HT1080 (cell line): ENCODE measurements at regions not wholly inside any gene's neighbourhood (a gene's known extent, or its start where the extent isn't known, plus 50 kb on each side); places are given as distances from the start of the nearest gene placed in this dataset.

Source experiments
- DNase-seq: peaks from one replicate; pipeline ENCODE4 v3.0.0-alpha.2; 2015; ENCODE audit warnings: low read depth

DNA sequence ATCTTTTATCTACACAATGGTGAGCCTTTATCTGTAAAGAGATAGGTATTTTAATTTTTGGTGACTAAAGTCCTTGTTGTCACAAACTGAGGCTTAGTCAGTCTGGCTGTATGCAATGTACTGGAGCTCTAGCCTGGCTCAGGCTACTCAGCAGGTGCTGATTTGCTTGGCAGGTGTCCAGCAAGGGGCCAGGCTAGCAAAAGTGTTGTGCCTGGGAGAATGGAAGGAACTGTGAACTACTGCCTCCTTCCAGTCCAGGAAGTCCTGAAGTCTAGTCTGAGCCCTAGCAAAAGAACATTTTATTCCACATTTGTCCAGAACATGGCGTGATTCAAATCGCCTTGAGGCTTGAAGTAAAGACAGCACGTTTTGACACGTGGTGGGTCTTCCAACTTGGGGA, 260.5 kb downstream of the CCDC85A start:
- peak; percentile 4 for DNase-seq

DNA sequence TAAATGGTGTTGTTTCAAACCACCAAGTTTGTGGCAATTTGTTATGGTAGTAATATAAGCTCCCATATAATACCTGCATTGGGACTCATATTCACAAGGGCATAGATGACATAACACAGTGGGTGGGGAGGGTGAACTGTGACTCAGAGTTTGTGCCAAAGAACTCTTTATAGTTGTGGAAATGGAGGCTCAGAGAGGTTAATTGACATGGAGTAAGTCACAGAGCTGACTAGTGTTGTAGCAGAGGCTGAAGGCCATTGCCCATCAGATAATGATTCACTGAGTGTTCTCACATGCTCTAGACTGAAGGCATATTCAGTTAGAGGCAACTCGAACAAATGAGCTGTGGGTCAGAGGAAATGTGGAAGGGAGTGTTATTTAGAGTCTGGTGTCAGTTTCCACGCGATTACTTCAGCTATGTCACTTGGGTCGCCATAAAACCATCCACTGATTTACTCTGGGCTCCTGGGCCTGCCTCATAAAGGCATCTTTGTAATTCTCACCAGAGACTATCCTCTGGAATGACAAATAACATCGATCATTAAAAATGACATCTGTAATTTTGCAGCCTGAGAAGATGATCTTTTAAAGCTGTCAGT, 264.7 kb downstream of the CCDC85A start:
- peak; percentile 25 for DNase-seq

DNA sequence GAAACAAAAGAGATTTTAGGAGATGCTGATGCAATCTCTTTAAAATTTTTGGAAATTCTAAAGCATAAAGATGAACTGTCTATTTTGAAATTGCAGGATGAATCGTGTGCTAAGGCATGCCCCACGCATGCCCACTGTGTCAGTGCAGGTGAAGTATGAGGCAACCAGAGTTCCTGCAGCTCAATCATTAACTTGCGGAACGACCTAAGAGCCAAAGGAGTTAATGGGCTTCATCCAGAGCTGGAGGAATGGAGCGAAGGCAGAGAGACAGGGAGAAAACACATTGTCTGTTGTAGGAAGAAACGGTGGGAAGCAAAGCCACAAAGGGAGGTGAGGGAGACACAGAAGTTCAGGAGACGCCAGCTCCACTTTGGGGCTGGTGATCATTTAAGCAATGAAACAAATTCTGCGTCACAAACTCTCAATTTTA, 265.2 kb downstream of the CCDC85A start:
- no peak for DNase-seq

DNA sequence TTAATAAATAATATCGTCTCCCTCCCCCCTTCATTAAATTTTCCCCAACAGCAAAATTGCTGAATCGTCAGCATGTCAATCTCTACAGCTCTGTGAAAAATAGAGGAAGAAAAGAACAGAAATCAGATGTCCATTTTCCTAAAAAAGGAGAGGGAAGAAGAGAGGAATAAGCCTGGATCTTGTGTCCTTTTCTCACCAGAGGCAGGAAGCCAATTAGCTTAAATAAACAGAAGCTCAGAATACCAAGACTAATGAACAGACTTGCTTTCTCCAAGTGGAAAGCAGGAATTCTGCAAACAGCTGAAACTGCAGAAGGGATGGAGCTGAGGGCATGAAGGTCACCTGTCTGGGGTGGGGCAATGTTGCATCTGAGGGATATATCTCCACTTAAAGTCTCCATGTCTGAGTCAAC, 265.7 kb downstream of the CCDC85A start:
- DNase-seq, result no peak

DNA sequence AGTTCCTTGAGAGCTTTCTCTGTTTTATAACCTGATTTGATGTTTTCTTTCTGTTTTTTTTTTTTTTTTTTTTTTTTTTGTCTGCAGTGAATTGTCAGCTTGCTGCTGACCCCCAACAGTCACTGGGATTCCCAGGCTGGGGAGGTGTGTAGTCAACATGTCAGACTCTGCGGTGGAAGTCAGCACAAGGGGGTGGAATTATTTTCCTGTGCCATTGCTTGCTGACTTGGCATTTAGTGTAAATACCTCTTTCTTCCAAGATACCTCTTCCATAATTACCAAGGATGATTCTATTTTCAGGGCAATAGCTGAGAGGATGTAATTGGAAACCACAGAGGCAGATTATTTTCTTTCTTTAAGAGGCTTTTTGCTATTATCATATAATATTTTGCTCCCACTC, 266.3 kb downstream of the CCDC85A start:
- DNase-seq, result no peak

DNA sequence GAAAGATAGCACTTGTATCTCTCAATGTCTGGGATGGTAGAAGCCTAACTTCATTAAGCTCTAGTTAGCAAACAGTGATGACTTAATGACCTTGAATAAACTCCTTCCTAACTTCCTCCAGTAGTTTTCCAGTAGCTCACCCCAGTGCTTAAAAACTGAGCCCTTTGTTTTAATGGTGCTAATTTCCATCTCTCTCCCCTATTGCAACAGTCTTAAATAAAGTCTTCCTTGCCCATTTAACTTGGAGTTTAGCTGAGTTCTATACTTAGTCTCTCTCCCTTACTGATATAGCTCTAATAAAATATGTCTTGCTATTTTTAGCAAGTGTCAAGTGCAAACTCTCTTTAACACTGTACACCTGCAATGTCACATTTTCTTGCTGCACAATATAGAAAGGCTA, 267.0 kb downstream of the CCDC85A start:
- no peak for DNase-seq

DNA sequence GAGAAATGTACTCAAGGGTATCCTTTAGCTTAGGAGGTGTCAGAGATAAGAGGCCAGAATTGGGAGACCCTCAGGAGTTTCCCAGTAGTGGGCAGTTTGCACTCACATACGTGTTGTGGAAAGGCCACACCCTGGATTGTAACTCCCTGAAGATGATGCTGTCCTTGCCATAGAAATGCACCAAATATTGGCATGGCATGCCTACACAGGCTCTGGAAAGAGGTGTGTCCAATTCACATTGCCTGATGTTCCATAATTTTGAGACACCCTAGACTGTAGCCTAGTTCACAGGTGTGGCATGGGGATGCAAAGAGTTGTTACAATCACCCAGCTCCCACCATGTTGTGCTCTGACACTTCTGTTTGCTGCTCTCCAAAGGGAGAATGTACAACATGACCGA, 271.9 kb downstream of the CCDC85A start:
- DNase-seq, result no peak

DNA sequence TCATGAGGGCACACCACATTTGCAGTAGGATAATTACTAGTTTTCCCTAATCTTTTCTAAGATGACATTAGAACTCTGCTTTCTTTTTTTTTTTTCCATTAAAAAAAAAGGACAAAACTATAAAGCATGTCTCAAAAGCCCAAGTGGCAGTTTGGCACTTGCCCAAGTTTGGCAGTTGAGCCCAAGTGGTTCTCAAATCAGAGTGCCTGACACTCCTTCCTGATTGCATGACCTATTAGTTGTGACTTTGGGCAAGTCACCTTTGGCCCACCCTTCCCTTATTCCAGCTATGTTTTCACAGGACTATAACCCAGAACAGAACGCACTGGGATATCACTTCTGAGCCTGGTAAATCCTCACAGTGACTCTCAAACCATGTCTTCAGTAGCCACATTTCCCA, 273.0 kb downstream of the CCDC85A start:
- no peak for DNase-seq

DNA sequence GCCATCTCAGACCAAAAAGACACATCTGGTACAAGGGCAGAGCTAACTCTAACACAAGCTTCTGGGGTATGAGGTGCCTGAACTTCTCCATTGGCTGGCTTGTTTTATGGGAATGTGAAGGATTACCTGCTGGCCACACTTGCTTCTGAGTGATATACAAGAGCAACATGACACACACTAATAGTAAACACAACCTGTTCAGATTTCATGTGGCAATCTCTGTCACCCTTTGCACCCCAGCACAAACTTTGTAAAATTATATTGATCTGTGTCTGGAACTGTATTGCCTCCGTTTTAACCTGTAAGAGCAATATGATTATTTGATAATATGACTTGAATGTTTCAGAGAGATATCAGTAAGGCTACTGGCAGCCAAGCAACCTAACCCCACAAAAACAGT, 276.7 kb downstream of the CCDC85A start:
- no peak for DNase-seq

DNA sequence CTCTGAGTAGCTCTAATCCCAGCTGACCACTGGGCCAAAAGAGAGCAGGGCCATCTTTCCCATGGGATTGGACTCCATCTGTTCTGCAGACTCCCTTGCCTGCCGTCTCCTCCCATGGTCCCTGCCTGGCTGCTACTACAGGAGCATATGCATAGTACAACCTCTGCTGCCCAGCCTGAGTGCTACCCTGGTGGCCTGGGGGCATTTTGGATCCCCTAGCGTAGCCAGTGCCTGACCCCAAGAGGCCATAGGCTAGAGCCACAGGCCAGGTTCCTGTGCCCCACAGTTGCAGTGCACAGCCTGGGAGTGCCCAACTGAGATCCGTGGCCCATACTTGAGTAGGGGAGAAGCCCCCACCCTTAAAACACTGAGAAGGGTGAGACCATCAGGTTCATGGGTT, 280.3 kb downstream of the CCDC85A start:
- no peak for DNase-seq

DNA sequence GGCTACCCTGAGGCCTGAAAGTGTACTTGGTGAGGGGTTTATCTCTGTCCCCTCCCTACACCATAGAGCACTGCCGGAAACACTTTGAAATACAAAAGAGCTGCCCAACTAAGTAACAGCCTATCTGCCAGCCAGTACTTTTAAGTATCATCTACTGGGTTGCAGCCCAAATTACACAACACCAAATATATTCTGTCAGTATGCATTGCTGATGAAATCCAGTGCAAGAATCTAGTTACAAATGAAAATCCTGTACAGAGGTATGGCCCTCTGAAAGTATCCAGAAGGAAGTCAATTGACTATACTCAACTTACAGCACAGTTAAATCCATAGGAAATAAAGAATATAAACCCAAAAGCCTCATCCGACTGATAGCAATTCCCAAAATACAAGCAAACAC, 280.8 kb downstream of the CCDC85A start:
- DNase-seq, result no peak

DNA sequence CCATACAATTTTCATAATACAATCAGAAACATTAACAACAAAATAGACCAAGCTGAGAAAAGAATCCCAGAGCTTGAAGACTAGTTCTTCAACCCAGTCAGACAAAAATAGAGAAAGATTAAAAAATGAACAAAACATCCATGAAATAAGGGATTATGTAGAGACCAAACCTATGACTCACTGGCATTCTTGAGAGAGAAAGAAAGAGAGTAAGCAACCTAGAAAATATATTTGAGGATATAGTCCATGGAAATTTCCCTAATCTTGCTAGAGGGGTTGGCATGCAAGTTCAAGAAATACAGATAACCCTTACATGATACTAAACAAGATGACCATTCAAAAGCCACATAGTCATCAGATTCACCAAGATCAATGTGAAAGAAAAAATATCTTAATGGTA, 281.7 kb downstream of the CCDC85A start:
- DNase-seq, result no peak

DNA sequence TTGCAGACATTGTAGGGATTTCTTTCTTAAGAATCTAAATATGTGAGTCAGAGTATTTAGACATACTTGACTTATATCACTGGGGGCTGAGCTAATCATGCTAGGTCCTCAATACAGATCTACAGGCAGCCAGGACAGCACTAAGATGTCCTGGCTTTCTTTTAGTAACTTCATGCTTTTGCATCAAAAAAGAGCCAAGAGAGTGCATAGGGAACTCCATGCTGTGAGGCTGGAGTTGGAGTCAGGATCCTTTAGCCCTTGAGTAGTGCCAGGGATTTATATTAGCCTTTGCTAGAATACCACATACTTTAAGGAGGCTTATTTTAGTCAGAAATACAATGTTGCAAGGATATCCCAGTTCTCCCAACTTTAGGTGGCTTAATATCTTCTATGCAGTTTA, 289.7 kb downstream of the CCDC85A start:
- DNase-seq, result no peak

DNA sequence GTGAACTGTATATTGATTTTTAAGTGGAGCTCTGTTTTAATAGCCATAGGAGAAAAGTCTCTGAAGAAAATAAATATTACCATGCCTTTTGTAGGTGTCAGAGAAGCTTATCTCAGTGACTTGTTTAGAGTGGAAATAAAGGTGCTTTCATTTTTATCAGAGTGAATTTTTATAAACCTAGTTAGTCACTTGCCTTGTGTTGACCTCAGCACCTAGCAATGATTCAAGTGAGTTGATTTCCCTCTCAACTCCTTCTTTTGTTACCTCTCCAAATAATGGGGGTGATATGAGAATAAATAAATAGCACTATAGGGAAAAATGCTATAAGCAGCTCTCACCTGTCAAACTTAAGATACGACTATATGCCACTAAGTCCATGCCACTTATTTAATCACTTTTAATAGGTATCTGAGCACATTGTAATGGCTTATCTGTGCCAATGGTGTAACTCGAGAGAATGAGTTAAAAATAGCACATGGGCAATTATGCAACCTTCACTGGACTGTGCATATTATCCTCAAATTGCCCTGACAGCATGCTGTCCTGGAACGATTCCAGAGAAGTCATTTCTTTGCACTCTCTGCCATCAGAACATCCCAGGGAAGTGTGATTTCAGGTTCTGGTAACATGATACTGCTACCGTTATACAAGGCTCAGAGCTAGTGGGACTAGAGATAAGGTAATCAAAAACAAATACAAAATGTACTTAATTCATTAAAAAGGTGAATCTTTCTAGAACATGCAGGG, 290.8 kb downstream of the CCDC85A start:
- DNase-seq, result peak; percentile 8

DNA sequence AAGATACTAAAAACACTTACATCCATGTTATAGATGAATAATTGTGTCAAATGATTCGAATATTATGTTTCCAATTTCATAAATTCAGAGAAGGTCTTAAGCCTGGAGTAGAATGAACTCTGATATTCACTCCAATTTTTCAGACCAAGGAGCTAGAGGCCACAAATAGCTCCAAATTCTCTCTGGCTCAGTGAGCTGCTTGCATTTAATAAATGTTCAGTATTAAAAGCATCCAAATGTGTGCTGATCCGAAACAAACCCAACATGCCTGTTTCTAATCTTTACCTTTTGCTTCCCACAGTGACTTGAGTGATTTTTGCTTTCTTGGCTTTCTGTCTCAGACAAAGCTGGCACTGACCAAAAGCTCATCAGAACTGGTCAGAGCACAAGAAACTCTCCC, 291.4 kb downstream of the CCDC85A start:
- DNase-seq, result no peak

DNA sequence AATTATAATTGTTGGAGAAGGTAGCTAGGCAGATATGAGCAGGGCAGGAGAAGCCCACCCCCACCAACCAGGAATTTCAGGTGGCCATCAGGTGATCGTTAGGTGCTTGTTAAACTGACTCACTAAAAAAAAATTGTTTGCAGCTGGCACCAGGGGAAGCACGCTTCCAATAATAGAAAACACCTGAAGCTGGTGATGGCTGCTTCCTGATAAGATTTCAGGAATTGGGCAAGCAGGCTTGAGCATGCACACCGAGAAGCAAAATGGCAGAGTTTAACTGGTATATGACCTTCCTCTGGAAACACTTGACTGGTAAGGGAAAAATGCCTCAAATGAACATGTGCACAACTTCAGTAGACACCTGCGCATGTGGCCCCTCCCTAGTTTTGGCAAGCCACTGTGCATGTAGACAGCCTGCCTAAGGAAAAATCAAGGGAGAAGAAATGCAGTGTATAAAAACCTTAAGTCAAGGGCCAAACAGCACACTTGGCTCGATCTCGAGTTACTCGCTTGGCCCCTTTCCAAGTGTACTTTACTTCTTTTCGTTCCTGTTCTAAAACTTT, 292.8 kb downstream of the CCDC85A start:
- DNase-seq, result no peak

DNA sequence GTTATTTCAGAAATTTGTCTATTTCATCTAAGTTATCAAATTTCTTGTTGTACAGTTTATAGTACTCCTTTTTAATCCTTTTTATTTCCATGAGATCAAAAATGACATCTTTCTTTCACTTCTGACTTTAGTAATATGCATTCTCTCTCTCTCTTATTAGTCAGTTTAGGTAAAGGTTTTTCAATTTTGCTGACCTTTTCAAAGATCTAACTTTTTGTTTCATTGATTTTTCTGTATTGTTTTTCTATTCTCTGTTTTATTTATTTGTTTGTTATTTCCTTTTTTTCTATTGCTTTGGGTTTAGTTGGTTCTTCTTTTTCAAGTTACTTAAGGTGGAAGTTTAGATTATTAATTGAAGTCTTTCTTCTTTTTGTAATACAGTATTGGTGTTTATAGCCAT, 294.2 kb downstream of the CCDC85A start:
- no peak for DNase-seq

DNA sequence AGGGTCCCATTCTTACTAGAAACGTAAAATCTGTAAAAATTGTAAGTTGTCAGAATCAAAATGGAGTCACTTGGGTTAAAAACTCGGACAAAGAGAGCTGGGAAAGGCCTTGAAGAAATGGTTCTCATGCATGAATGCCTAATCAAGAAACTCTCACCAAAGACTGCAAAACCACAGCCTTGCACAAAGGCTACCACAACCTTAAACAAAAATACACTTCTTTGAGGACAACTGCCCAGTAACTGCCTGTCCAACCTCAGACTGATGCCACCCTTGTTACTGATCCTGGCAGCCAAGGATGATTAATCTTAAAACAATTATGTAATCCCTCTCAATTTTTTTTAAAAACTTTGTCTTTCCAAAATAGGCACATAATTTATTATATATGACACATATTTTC, 299.3 kb downstream of the CCDC85A start:
- DNase-seq, result no peak

DNA sequence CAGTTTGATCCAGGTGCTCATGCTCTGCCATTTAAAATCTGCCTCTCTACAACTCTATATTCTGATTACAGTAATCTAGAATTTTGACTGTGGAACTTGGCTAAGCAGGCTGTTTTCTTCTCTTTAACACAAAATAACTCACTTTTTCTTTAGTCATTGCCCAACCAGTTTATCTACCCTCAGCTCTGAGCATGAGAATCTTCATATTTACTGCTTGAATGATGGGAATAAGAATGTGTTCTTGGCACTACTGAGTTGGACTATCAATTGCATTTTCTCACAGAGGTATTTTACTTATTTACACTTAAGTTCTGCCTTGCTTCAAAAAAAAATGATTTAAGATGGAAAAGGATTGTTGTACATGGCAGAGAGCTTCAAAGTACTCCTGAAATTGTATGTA, 301.1 kb downstream of the CCDC85A start:
- no peak for DNase-seq

DNA sequence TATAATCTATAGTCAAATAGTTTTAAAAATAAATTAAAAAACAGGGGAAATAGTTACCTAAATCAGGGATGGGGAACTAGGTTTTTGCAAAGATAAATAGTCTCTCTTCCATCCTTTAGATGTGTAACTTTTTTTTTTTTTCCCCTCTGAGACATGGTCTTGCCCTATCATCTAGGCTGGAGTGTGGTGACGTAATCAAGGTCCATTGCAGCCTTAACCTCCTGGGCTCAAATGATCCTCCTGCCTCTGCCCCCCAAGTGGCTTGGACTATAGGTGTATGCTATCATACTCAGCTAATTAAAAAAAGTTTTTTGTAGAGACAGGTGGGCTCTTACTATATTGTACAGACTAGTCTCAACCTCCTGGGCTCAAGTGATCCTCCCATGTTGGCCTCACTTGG, 316.5 kb downstream of the CCDC85A start:
- no peak for DNase-seq

DNA sequence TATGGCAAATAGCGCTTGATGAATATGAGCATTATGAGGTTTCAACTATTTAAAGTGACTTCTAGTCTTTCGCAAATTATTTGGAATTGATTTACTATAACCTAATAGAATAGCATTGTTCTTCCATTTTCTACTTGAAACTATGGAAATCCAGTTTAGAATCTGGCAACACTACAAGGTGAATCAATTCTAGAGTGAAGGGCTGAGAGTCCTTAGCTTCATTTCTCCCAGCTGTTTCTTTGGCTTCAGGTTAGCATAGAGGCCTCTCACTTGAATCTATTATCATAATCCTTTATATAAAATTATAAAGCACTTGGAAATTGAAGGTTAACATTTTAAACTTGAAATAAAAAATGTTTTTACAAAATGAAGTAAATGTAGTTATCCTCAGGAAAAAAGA, 318.8 kb downstream of the CCDC85A start:
- DNase-seq, result no peak

DNA sequence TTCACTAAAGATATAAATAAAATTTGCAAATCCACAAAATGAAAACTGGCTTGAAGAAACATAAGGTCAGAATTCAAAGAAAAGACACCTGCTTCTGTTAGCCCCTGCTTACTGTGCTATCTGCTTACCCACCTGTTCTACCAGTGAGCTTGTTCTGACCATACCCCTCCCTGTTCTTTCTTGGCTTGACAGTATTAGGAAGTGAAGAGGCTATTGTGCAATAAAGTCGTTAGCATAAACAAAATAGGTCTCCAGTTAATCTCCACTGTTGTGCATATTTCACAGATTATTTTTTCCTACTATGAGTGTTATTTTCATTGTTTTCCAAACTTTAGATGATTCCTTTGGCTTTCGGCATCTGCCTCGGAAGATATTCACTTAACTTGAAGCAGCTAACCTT, 322.1 kb downstream of the CCDC85A start:
- no peak for DNase-seq

DNA sequence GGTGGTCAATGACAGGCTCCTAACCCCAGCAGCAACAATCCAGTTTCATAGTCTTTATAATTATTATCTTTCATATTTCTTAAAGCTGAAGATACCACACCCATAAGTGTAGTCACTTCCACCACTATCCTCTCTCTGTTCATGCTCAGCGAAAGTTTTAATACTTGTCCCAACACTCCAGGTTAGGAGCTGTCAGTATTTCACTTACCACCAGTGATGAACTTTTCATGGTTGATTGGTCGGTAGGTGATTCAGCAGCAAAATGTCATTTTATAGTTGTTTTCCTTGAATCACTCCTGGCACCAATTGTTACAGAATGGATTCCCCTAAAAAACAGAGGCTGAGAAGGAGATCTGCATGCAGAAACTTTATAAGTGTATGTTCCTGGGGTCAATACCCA, 324.9 kb downstream of the CCDC85A start:
- no peak for DNase-seq
